HL-60/S4 (cell line): ENCODE measurements at regions not wholly inside any gene's neighbourhood (a gene's known extent, or its start where the extent isn't known, plus 50 kb on each side); places are given as distances from the start of the nearest gene placed in this dataset.

Experiments used
- in situ Hi-C: fragments of 300-500 bp; cut with MboI; formaldehyde crosslinking; loops from 2 replicates; pipeline ENCODE4 v1.14.3; 2022; ENCODE audit warnings: low sequenced_read_pairs

- in situ Hi-C loops: no loop called here
Observed at GRCh38 chr7:52502281-52502680, 533.2 kb upstream of the POM121L12 start.

GRCh38 chr7:52501696-52502095 is 533.7 kb upstream of the POM121L12 start:
- in situ Hi-C loops: no loop called here

GRCh38 chr7:52500841-52501240 is 534.6 kb upstream of the POM121L12 start:
- in situ Hi-C loops: no loop called here

- in situ Hi-C loops: no loop called here
Observed at GRCh38 chr7:52498366-52498765, 537.1 kb upstream of the POM121L12 start.

GRCh38 chr7:52486267-52486666 is 549.2 kb upstream of the POM121L12 start:
- in situ Hi-C loops: no loop called here

GRCh38 chr7:52482076-52482475 is 553.4 kb upstream of the POM121L12 start:
- in situ Hi-C loops: no loop called here

GRCh38 chr7:52481571-52481970 is 553.9 kb upstream of the POM121L12 start:
- in situ Hi-C loops: no loop called here

- in situ Hi-C loops: no loop called here
Observed at GRCh38 chr7:52479990-52480389, 555.4 kb upstream of the POM121L12 start.

- in situ Hi-C loops: no loop called here
Observed at GRCh38 chr7:52475001-52475582, 560.3 kb upstream of the POM121L12 start.

- in situ Hi-C loops: no loop called here
Observed at GRCh38 chr7:52473756-52474155, 561.7 kb upstream of the POM121L12 start.

- in situ Hi-C loops: no loop called here
Observed at GRCh38 chr7:52472006-52472620, 563.3 kb upstream of the POM121L12 start.

GRCh38 chr7:52465216-52465615 is 570.2 kb upstream of the POM121L12 start:
- in situ Hi-C loops: no loop called here

- in situ Hi-C loops: no loop called here
Observed at GRCh38 chr7:52463341-52463740, 572.1 kb upstream of the POM121L12 start.

- in situ Hi-C loops: no loop called here
Observed at GRCh38 chr7:52462474-52462873, 573.0 kb upstream of the POM121L12 start.

- in situ Hi-C loops: no loop called here
Observed at GRCh38 chr7:52455571-52455970, 579.9 kb upstream of the POM121L12 start.

GRCh38 chr7:52450816-52451215 is 584.6 kb upstream of the POM121L12 start:
- in situ Hi-C loops: no loop called here

GRCh38 chr7:52447581-52448180 is 587.8 kb upstream of the POM121L12 start:
- in situ Hi-C loops: no loop called here

GRCh38 chr7:52436278-52436677 is 599.2 kb upstream of the POM121L12 start:
- in situ Hi-C loops: no loop called here

- in situ Hi-C loops: no loop called here
Observed at GRCh38 chr7:52431082-52431815, 604.2 kb upstream of the POM121L12 start.

GRCh38 chr7:52423251-52423650 is 612.2 kb upstream of the POM121L12 start:
- in situ Hi-C loops: no loop called here

- in situ Hi-C loops: no loop called here
Observed at GRCh38 chr7:52413051-52413450, 622.4 kb upstream of the POM121L12 start.

- in situ Hi-C loops: no loop called here
Observed at GRCh38 chr7:52410032-52410431, 625.4 kb upstream of the POM121L12 start.
